ENCODE measurements at regions not wholly inside any gene's neighbourhood (a gene's known extent, or its start where the extent isn't known, plus 50 kb on each side); places are given as distances from the start of the nearest gene placed in this dataset.

DNA sequence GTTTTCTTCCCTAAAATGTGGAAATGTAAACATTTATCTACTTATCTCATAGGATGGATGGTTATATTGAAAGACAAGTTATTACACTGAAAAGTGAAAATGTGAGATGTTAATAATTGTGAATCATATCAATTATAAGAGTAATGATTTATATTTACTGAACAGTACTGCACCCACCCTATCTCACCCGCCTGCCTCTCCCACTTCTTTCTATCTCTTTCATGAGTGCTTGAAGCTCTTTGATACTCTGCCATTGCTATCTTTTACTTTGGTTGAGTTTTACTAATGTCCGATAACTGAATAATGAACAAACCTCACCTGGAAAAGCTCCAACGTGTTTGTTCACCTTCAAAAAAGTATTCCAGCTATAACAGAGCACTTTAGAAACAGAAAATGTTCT is 263.0 kb upstream of the UBASH3B start:
- TF ChIP-seq, protein P1, sequence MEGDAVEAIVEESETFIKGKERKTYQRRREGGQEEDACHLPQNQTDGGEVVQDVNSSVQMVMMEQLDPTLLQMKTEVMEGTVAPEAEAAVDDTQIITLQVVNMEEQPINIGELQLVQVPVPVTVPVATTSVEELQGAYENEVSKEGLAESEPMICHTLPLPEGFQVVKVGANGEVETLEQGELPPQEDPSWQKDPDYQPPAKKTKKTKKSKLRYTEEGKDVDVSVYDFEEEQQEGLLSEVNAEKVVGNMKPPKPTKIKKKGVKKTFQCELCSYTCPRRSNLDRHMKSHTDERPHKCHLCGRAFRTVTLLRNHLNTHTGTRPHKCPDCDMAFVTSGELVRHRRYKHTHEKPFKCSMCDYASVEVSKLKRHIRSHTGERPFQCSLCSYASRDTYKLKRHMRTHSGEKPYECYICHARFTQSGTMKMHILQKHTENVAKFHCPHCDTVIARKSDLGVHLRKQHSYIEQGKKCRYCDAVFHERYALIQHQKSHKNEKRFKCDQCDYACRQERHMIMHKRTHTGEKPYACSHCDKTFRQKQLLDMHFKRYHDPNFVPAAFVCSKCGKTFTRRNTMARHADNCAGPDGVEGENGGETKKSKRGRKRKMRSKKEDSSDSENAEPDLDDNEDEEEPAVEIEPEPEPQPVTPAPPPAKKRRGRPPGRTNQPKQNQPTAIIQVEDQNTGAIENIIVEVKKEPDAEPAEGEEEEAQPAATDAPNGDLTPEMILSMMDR (IDR thresholded peaks at IDR 0.05; ENCODE audit: insufficient read depth in 1 of 2, low read depth in 1 of 2, low read length in 1 of 2, severe bottlenecking in 1 of 2, unreplicated experiment in 1 of 2) = no peak
- POLR2A ChIA-PET = no interaction called here
- CTCF ChIA-PET = no interaction called here
- H3K4me1 Mint-ChIP-seq (ENCODE audit: low read depth, unreplicated experiment) = no peaks in the 10 kb centered on the region
- Histone ChIP-seq H3K9me3 (0 out of 2 replicates have a peak, but pooled peaks cover 4% of the 10 kb centered on the region), H3K4me1 (no peaks in the 10 kb centered on the region), H3K27me3 (replicated peaks; ENCODE audit: control insufficient read depth, insufficient read depth, low read length) (no peaks in the 10 kb centered on the region), H3K4me3 (ENCODE audit: low read depth, low read length) (no peak overlapping the region), H3K36me3 (ENCODE audit: control insufficient read depth, insufficient read depth, low read length) (no peaks in the 10 kb centered on the region)
- no peaks in the 10 kb centered on the region for H3K9me3 Mint-ChIP-seq (ENCODE audit: unreplicated experiment)
- no peaks in the 10 kb centered on the region for H3K36me3 Mint-ChIP-seq (ENCODE audit: insufficient read depth, unreplicated experiment)
- H3K27ac Mint-ChIP-seq (ENCODE audit: unreplicated experiment) = no peak overlapping the region
- no TSS peak for BruUV-seq (replicated peaks)
- no peak overlapping the region for H3K4me3 Mint-ChIP-seq (ENCODE audit: unreplicated experiment)
- no peak for DNase-seq
- peaks cover 3% of the 10 kb centered on the region for H3K27me3 Mint-ChIP-seq (ENCODE audit: insufficient read depth, unreplicated experiment)
- intact Hi-C loops (cut with micrococcal nuclease; ENCODE audit: unreplicated experiment) = no loop called here

DNA sequence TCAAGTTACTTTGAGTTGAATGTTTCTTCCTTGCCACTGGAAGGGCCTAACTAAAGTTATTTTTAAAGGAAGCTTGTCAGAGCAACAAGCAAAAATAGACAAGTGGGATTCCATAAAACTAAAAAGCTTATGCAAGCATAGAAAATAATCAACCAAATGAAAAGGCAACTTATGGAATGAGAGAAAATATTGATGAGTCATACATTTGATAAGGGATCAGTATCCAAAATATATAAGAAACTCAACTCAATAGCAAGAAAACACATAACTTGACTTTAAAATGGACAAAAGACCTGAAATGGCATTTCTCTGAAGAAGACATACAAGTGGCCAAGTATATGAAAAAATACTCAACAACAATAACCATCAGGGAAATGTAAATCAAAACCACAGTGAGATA is 264.5 kb upstream of the UBASH3B start:
- TF ChIP-seq, protein P1 (IDR thresholded peaks at IDR 0.05; ENCODE audit: insufficient read depth in 1 of 2, low read depth in 1 of 2, low read length in 1 of 2, severe bottlenecking in 1 of 2, unreplicated experiment in 1 of 2) = no peak
- Mint-ChIP-seq H3K9me3 (ENCODE audit: unreplicated experiment) (no peaks in the 10 kb centered on the region), H3K27ac (ENCODE audit: unreplicated experiment) (no peak overlapping the region), H3K4me3 (ENCODE audit: unreplicated experiment) (no peak overlapping the region), H3K4me1 (ENCODE audit: low read depth, unreplicated experiment) (no peaks in the 10 kb centered on the region), H3K27me3 (ENCODE audit: insufficient read depth, unreplicated experiment) (peaks cover 3% of the 10 kb centered on the region), H3K36me3 (ENCODE audit: insufficient read depth, unreplicated experiment) (no peaks in the 10 kb centered on the region)
- Histone ChIP-seq H3K9me3 (0 out of 2 replicates have a peak, but pooled peaks cover 4% of the 10 kb centered on the region), H3K4me1 (no peaks in the 10 kb centered on the region), H3K27me3 (replicated peaks; ENCODE audit: control insufficient read depth, insufficient read depth, low read length) (no peaks in the 10 kb centered on the region), H3K36me3 (ENCODE audit: control insufficient read depth, insufficient read depth, low read length) (no peaks in the 10 kb centered on the region), H3K4me3 (ENCODE audit: low read depth, low read length) (no peak overlapping the region)
- ChIA-PET POLR2A (no interaction called here), CTCF (interaction anchor here (0.7 kb wide), 1 partner anchor 99 kb away, joined by 5 read pairs; no protein-coding TSS in a partner anchor)
- intact Hi-C loops (cut with micrococcal nuclease; ENCODE audit: unreplicated experiment) = no loop called here
- no peak for DNase-seq
- BruUV-seq (replicated peaks) = no TSS peak

DNA sequence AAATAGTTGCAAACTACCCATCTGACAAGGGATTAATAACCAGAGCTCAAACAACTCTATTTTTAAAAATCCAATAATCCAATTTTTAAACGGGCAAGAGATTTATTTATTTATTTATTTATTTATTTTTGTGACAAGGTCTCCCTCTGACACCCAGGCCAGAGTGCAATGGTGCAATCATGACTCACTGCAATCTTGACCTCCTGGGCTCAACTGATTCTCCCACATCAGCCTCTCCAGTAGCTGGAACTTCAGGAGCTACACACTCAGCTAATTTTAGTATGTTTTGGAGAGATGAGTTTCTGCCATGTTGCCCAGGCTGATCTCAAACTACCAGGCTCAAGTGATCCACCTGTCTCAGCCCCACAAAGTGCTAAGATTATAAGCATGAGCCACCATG is 267.2 kb upstream of the BLID start:
- H3K27ac Mint-ChIP-seq (ENCODE audit: unreplicated experiment) = no peak overlapping the region
- H3K4me1 Mint-ChIP-seq (ENCODE audit: low read depth, unreplicated experiment) = no peaks in the 10 kb centered on the region
- no peaks in the 10 kb centered on the region for H3K36me3 ChIP-seq (ENCODE audit: control insufficient read depth, insufficient read depth, low read length)
- peaks cover 5% of the 10 kb centered on the region for H3K27me3 Mint-ChIP-seq (ENCODE audit: insufficient read depth, unreplicated experiment)
- ChIA-PET POLR2A (no interaction called here), CTCF (no interaction called here)
- DNase-seq = no peak
- no peak overlapping the region for H3K4me3 ChIP-seq (ENCODE audit: low read depth, low read length)
- no peak overlapping the region for H3K4me3 Mint-ChIP-seq (ENCODE audit: unreplicated experiment)
- H3K36me3 Mint-ChIP-seq (ENCODE audit: insufficient read depth, unreplicated experiment) = no peaks in the 10 kb centered on the region
- peaks cover 22% of the 10 kb centered on the region for H3K9me3 Mint-ChIP-seq (ENCODE audit: unreplicated experiment)
- H3K27me3 ChIP-seq (replicated peaks; ENCODE audit: control insufficient read depth, insufficient read depth, low read length) = peaks cover 1% of the 10 kb centered on the region
- no peaks in the 10 kb centered on the region for H3K4me1 ChIP-seq
- no peaks in the 10 kb centered on the region; the same call in 1 of the 2 replicates for H3K9me3 ChIP-seq
- intact Hi-C loops (cut with micrococcal nuclease; ENCODE audit: unreplicated experiment) = no loop called here
- TF ChIP-seq, protein P1 (IDR thresholded peaks at IDR 0.05; ENCODE audit: insufficient read depth in 1 of 2, low read depth in 1 of 2, low read length in 1 of 2, severe bottlenecking in 1 of 2, unreplicated experiment in 1 of 2) = no peak
- BruUV-seq (replicated peaks) = no TSS peak

All from Caco-2 (cell line).